ENCODE measurements at regions not wholly inside any gene's neighbourhood (a gene's known extent, or its start where the extent isn't known, plus 50 kb on each side); places are given as distances from the start of the nearest gene placed in this dataset.

DNA sequence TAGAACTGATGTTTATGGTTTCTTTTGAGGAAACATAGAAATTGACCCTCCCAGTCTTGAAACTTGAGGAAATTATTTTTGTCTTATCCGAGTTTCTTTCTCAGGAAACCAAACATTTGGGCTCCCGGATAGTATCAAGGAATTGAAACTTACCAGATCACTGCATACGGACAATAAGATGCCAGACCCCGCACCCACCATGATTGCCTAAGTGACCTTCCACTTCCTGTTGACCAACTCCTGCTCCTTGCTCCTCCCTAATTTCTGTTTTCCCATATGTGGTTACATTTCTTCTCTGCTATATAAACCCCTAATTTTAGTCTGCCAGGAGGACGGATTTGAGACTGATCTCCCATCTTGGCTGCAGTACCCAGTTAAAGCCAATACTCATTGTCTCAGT is 118.4 kb upstream of the TPRG1 start:
- H3K27ac ChIP-seq (ENCODE audit: low read depth, low read length) = no peak overlapping the region
- no peaks in the 10 kb centered on the region for H3K36me3 ChIP-seq (ENCODE audit: control insufficient read depth, insufficient read depth, low read length)
- no peak overlapping the region for H3K4me3 ChIP-seq (ENCODE audit: low read depth, low read length)
- 0 out of 2 replicates have a peak, but pooled peaks cover 3% of the 10 kb centered on the region for H3K4me1 ChIP-seq (ENCODE audit: control insufficient read depth, insufficient read depth, low read length)
- H3K9ac ChIP-seq (ENCODE audit: low read length) = no peak overlapping the region
- H3K27me3 ChIP-seq (ENCODE audit: control insufficient read depth, insufficient read depth, low read length) = no peaks in the 10 kb centered on the region
- 0 out of 2 replicates have a peak, but pooled peaks cover 7% of the 10 kb centered on the region for H3K9me3 ChIP-seq (ENCODE audit: control insufficient read depth, insufficient read depth, low read depth, low read length)

DNA sequence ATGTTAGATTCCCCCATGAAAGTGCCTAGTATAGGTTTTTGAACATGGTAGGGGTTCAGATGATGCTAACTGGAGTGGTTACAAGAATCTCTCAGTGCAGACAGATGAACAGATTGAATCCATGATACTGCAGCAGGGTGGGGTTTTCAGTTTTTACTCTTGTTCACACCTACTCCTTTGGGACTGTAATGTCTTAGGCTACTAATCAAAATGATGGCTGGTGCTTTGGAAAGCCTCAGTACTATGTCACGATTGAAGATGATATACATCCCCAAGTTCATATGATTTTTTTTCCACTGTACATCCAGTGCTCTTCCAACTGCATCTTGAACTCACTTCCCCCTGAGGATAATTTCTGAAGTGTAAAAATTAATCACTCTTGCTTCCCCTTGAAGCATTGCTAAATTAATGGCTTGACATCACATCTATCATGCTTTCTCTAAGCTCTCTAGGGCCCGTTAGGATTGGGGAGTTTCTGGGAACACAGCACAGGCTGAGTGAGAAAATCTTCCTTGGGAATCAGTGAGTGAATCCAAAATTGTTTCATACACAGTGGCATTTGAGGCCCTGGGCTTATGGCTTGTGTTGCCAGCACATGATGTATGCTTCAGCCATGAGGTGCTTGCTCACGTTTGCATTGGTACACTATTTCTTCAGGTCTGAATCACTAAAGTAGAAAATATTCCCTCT is 115.0 kb upstream of the TPRG1 start:
- no peaks in the 10 kb centered on the region for H3K27me3 ChIP-seq (ENCODE audit: control insufficient read depth, insufficient read depth, low read length)
- no peaks in the 10 kb centered on the region for H3K4me1 ChIP-seq (ENCODE audit: control insufficient read depth, insufficient read depth, low read length)
- H3K36me3 ChIP-seq (ENCODE audit: control insufficient read depth, insufficient read depth, low read length) = no peaks in the 10 kb centered on the region
- no peak overlapping the region for H3K9ac ChIP-seq (ENCODE audit: low read length)
- no peak overlapping the region for H3K4me3 ChIP-seq (ENCODE audit: low read depth, low read length)
- H3K9me3 ChIP-seq (ENCODE audit: control insufficient read depth, insufficient read depth, low read depth, low read length) = no peaks in the 10 kb centered on the region
- H3K27ac ChIP-seq (ENCODE audit: low read depth, low read length) = no peak overlapping the region

DNA sequence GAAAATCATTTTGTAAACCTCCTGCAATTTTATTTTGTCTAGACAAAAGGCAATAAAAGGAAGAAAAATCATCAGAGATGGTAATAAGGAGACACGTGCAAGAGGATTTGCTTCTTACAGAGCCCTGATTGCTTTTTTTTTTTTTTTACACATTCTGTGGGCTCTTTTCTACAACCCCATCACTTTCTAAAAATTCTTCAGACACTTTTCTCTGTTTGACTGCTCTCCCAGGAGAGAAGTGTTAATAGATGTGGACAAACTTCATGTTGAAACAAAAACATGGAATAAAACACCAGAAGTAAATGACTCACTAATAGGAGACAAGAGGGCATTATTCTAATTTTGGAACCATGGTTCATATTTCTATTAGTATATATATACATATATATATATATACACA is 114.4 kb upstream of the TPRG1 start:
- no peaks in the 10 kb centered on the region for H3K27me3 ChIP-seq (ENCODE audit: control insufficient read depth, insufficient read depth, low read length)
- no peaks in the 10 kb centered on the region for H3K36me3 ChIP-seq (ENCODE audit: control insufficient read depth, insufficient read depth, low read length)
- no peak overlapping the region for H3K27ac ChIP-seq (ENCODE audit: low read depth, low read length)
- H3K4me3 ChIP-seq (ENCODE audit: low read depth, low read length) = no peak overlapping the region
- H3K9me3 ChIP-seq (ENCODE audit: control insufficient read depth, insufficient read depth, low read depth, low read length) = no peaks in the 10 kb centered on the region
- H3K4me1 ChIP-seq (ENCODE audit: control insufficient read depth, insufficient read depth, low read length) = no peaks in the 10 kb centered on the region
- H3K9ac ChIP-seq (ENCODE audit: low read length) = no peak overlapping the region

DNA sequence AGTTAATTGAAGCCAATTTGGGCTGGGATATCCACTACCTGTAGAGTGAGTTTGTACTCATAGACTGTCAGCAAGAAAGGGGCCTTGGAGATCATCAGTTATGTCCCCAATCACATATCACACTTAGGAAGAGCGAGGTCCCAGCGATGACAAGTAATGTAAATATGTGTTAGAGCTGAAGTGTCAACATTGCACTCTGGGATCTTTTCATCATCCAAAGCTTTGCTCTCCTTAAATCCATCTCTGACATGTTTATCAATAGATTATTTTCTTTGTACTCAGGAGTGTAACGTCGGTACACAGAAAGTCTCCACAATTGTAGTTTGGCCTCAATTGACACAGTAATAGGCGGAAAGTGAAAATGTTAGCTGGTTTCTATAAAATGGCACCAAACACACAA is 113.7 kb upstream of the TPRG1 start:
- H3K27me3 ChIP-seq (ENCODE audit: control insufficient read depth, insufficient read depth, low read length) = no peaks in the 10 kb centered on the region
- no peaks in the 10 kb centered on the region for H3K9me3 ChIP-seq (ENCODE audit: control insufficient read depth, insufficient read depth, low read depth, low read length)
- no peak overlapping the region for H3K4me3 ChIP-seq (ENCODE audit: low read depth, low read length)
- H3K27ac ChIP-seq (ENCODE audit: low read depth, low read length) = no peak overlapping the region
- no peak overlapping the region for H3K9ac ChIP-seq (ENCODE audit: low read length)
- no peaks in the 10 kb centered on the region for H3K36me3 ChIP-seq (ENCODE audit: control insufficient read depth, insufficient read depth, low read length)
- H3K4me1 ChIP-seq (ENCODE audit: control insufficient read depth, insufficient read depth, low read length) = no peaks in the 10 kb centered on the region

DNA sequence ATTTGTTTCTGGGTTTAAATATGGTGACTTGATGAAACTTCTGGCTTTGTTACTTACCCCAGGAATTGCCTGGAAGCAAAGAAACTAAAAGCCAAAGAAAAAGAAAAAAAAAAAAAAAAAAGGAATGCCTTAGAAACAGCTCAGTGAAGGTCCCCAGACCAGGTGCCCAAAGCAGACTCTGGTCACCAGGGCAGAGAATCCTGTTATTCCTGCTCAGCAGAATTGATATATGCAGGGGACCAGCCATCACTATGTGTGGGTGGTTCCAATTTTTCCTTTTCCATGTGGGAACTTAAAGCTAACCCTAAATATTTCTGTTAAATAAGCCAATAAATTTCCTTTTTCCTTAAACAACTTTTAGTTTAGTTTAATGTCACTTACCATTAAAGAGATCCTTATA is 100.8 kb upstream of the TPRG1 start:
- Histone ChIP-seq H3K9ac (ENCODE audit: low read length) (no peak overlapping the region), H3K36me3 (ENCODE audit: control insufficient read depth, insufficient read depth, low read length) (no peaks in the 10 kb centered on the region), H3K27ac (ENCODE audit: low read depth, low read length) (no peak overlapping the region), H3K9me3 (ENCODE audit: control insufficient read depth, insufficient read depth, low read depth, low read length) (no peaks in the 10 kb centered on the region), H3K27me3 (ENCODE audit: control insufficient read depth, insufficient read depth, low read length) (no peaks in the 10 kb centered on the region), H3K4me1 (ENCODE audit: control insufficient read depth, insufficient read depth, low read length) (no peaks in the 10 kb centered on the region), H3K4me3 (ENCODE audit: low read depth, low read length) (no peak overlapping the region)

DNA sequence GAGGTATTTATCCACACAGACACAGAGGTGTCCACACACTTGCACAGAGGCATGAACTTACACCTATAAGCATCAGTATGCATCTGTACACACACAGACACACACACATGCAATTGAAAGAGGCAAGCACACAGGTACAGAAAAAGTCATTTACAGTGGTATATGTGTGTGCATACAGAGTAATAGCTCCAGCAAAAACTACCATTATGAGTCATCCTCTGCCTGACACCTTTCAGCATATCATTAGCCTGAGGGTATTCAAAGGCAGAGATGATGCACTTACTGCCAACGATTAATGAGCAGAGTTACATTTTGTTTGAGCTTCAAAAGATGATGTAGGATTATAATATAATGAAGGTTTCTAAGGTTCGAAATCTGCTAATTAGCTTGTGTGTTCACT is 100.3 kb upstream of the TPRG1 start:
- Histone ChIP-seq H3K27me3 (ENCODE audit: control insufficient read depth, insufficient read depth, low read length) (no peaks in the 10 kb centered on the region), H3K9me3 (ENCODE audit: control insufficient read depth, insufficient read depth, low read depth, low read length) (no peaks in the 10 kb centered on the region), H3K36me3 (ENCODE audit: control insufficient read depth, insufficient read depth, low read length) (no peaks in the 10 kb centered on the region), H3K27ac (ENCODE audit: low read depth, low read length) (no peak overlapping the region), H3K4me1 (ENCODE audit: control insufficient read depth, insufficient read depth, low read length) (no peaks in the 10 kb centered on the region), H3K9ac (ENCODE audit: low read length) (no peak overlapping the region), H3K4me3 (ENCODE audit: low read depth, low read length) (no peak overlapping the region)

DNA sequence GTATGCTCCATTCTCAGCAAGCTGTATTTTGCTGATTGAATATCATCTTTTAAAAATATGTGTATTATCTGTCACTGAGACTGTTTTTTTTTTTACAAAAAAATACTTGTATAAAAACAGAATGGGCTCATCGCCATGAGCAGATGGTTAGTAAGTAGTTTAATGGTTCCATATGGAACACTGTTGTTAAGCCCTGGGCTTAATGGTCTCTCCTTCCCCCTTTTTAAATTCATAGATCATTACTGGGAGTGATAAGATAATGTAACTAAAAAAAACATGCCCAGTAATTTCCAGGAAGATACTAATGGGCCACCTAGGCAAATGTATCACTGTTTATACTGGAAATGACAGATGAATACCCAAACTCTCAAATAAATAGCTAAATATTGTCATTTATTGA is 95.3 kb upstream of the TPRG1 start:
- no peaks in the 10 kb centered on the region for H3K9me3 ChIP-seq (ENCODE audit: control insufficient read depth, insufficient read depth, low read depth, low read length)
- no peak overlapping the region for H3K27ac ChIP-seq (ENCODE audit: low read depth, low read length)
- H3K4me3 ChIP-seq (ENCODE audit: low read depth, low read length) = no peak overlapping the region
- H3K4me1 ChIP-seq (ENCODE audit: control insufficient read depth, insufficient read depth, low read length) = no peaks in the 10 kb centered on the region
- H3K9ac ChIP-seq (ENCODE audit: low read length) = no peak overlapping the region
- H3K36me3 ChIP-seq (ENCODE audit: control insufficient read depth, insufficient read depth, low read length) = no peaks in the 10 kb centered on the region
- no peaks in the 10 kb centered on the region for H3K27me3 ChIP-seq (ENCODE audit: control insufficient read depth, insufficient read depth, low read length)

DNA sequence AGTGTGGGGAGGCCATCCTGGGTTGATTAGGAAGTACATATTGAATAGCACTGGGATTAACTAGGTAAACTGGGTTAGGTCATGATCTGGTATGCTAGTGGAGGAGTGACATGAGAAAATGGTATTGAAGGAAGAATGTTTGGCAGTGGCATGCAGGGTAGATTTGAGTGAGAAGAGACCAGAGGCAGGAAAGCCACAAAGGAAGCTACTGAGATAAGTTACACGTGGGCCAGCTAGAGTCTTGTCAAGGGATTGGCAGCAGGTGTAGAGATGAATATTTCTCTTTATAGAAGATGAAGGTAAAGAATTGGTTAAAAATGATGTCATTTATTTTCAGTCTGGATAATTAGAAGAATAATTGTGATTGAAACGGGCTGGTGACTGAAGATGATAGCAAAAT is 91.0 kb upstream of the TPRG1 start:
- H3K36me3 ChIP-seq (ENCODE audit: control insufficient read depth, insufficient read depth, low read length) = no peaks in the 10 kb centered on the region
- no peaks in the 10 kb centered on the region for H3K27me3 ChIP-seq (ENCODE audit: control insufficient read depth, insufficient read depth, low read length)
- H3K9ac ChIP-seq (ENCODE audit: low read length) = no peak overlapping the region
- H3K27ac ChIP-seq (ENCODE audit: low read depth, low read length) = no peak overlapping the region
- H3K4me1 ChIP-seq (ENCODE audit: control insufficient read depth, insufficient read depth, low read length) = no peaks in the 10 kb centered on the region
- no peak overlapping the region for H3K4me3 ChIP-seq (ENCODE audit: low read depth, low read length)
- H3K9me3 ChIP-seq (ENCODE audit: control insufficient read depth, insufficient read depth, low read depth, low read length) = no peaks in the 10 kb centered on the region

DNA sequence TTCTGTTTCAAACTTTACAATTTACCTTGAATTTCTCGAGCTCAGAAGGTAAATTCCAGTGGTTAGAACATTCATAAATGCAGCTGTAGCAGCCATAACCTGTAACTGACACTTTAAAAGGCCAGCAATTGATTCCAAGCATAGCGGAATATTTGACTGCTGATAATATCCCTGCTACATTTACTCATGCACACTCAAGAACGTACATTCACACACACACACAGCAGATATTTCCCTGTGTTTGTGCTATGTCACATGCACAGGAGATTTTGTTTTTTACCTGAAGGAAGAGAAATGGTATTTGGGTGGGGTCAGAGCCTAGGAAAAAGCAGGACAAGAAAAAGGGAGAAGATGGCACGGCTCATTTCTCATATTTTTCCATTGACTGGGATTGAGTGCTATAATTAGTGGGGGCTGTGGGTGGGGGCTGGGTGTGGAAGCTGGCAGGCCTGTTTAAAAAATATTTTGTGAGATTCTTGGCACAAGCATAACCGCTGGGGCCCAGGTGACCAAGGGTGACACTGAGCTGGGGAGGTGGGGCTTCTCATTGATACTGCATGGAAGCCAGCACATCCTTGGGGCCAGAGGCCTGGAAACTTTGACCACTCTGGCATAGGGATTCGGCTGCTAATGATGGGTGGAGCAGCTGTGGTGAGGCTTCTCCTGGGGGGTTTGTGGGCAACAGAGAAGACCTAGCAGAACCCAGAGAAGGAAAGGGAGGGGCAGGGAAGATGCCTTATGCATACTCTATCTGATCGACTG is 88.9 kb upstream of the TPRG1 start:
- H3K36me3 ChIP-seq (ENCODE audit: control insufficient read depth, insufficient read depth, low read length) = no peaks in the 10 kb centered on the region
- H3K27me3 ChIP-seq (ENCODE audit: control insufficient read depth, insufficient read depth, low read length) = no peaks in the 10 kb centered on the region
- H3K4me1 ChIP-seq (ENCODE audit: control insufficient read depth, insufficient read depth, low read length) = no peaks in the 10 kb centered on the region
- H3K4me3 ChIP-seq (ENCODE audit: low read depth, low read length) = no peak overlapping the region
- H3K9me3 ChIP-seq (ENCODE audit: control insufficient read depth, insufficient read depth, low read depth, low read length) = no peaks in the 10 kb centered on the region
- H3K27ac ChIP-seq (ENCODE audit: low read depth, low read length) = no peak overlapping the region
- no peak overlapping the region for H3K9ac ChIP-seq (ENCODE audit: low read length)

DNA sequence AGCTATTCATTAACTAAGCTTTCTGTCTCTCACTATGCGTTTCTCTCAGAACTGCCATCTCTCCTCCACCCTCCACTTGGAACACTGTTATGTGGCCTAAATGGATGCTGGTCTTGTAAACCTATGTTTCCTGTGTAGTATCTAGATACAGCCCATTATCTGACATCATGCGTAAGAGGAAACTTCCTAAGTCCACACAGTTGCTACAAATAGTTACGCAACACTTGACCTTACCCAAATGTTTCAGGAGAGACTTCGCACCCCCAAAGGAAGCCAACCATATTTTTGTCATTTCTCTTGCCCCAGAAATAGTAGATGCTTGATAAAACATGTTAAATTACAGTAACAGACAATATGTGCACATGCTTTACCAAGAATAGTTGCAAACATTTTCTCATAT is 87.2 kb upstream of the TPRG1 start:
- no peaks in the 10 kb centered on the region for H3K27me3 ChIP-seq (ENCODE audit: control insufficient read depth, insufficient read depth, low read length)
- H3K9ac ChIP-seq (ENCODE audit: low read length) = no peak overlapping the region

DNA sequence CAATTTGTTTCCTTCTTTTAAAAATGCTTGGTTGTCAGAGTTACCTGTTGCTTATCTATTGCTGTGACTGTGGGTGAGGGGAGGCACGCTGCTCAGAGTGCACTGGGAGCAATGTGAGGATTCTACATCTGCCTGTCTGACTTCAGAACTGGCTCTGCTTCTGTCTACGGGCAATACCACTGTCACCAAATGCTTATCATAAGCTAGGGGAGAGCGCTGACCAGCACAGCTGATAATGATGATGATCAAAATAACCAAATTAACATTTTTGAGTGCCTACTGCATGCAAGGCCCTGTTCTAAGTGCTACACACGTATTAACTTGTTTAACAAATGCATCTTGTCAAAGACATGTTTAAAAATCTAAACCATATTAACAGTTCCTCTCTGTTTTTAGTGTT is 79.2 kb upstream of the TPRG1 start:
- H3K9me3 ChIP-seq (ENCODE audit: control insufficient read depth, insufficient read depth, low read depth, low read length) = no peaks in the 10 kb centered on the region
- H3K9ac ChIP-seq (ENCODE audit: low read length) = no peak overlapping the region
- H3K27ac ChIP-seq (ENCODE audit: low read depth, low read length) = no peak overlapping the region
- no peaks in the 10 kb centered on the region for H3K4me1 ChIP-seq (ENCODE audit: control insufficient read depth, insufficient read depth, low read length)
- H3K27me3 ChIP-seq (ENCODE audit: control insufficient read depth, insufficient read depth, low read length) = no peaks in the 10 kb centered on the region
- H3K36me3 ChIP-seq (ENCODE audit: control insufficient read depth, insufficient read depth, low read length) = no peaks in the 10 kb centered on the region
- no peak overlapping the region for H3K4me3 ChIP-seq (ENCODE audit: low read depth, low read length)

More for the DNA sequence above, 87.2 kb upstream of the TPRG1 start:
- no peak overlapping the region for H3K4me3 ChIP-seq (ENCODE audit: low read depth, low read length)
- H3K36me3 ChIP-seq (ENCODE audit: control insufficient read depth, insufficient read depth, low read length) = no peaks in the 10 kb centered on the region
- H3K27ac ChIP-seq (ENCODE audit: low read depth, low read length) = no peak overlapping the region
- H3K4me1 ChIP-seq (ENCODE audit: control insufficient read depth, insufficient read depth, low read length) = no peaks in the 10 kb centered on the region
- no peaks in the 10 kb centered on the region for H3K9me3 ChIP-seq (ENCODE audit: control insufficient read depth, insufficient read depth, low read depth, low read length)

Data from HUES6 (cell line).